ENCODE measurements at regions not wholly inside any gene's neighbourhood (a gene's known extent, or its start where the extent isn't known, plus 50 kb on each side); places are given as distances from the start of the nearest gene placed in this dataset.

GRCh38 chr12:14111230-14111865, 129.9 kb upstream of the GRIN2B start:
- TF ChIP-seq, protein P1, sequence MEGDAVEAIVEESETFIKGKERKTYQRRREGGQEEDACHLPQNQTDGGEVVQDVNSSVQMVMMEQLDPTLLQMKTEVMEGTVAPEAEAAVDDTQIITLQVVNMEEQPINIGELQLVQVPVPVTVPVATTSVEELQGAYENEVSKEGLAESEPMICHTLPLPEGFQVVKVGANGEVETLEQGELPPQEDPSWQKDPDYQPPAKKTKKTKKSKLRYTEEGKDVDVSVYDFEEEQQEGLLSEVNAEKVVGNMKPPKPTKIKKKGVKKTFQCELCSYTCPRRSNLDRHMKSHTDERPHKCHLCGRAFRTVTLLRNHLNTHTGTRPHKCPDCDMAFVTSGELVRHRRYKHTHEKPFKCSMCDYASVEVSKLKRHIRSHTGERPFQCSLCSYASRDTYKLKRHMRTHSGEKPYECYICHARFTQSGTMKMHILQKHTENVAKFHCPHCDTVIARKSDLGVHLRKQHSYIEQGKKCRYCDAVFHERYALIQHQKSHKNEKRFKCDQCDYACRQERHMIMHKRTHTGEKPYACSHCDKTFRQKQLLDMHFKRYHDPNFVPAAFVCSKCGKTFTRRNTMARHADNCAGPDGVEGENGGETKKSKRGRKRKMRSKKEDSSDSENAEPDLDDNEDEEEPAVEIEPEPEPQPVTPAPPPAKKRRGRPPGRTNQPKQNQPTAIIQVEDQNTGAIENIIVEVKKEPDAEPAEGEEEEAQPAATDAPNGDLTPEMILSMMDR (IDR thresholded peaks at IDR 0.05) = peak in 1 of 6 experiments; percentile 8
- TF ChIP-seq POLR2A (IDR thresholded peaks at IDR 0.05) = no peak

Measured in esophagus squamous epithelium (tissue), 4 donors.